PC-9 (cell line): ENCODE measurements at regions not wholly inside any gene's neighbourhood (a gene's known extent, or its start where the extent isn't known, plus 50 kb on each side); places are given as distances from the start of the nearest gene placed in this dataset.

Experiments used
- BruUV-seq: library from RNA; stranded (reverse); fragments of 400-500 nt; replicated peaks from 2 replicates; lab custom pipeline; 2021; lab: Mats Ljungman, UMichigan
- CTCF ChIA-PET: fragments of 300-600 bp; sonication (Branson Sonifier 250); formaldehyde crosslinking; loops from one replicate; lab custom pipeline; 2022; ENCODE audit warnings: antibody characterized with exemption; lab: Charles Lee
- POLR2A ChIA-PET: fragments of 300-600 bp; sonication (Branson Sonifier 250); formaldehyde crosslinking; loops from one replicate; lab custom pipeline; 2022; ENCODE audit warnings: antibody characterized with exemption; ENCODE audit not compliant: unreplicated experiment; lab: Charles Lee
- DNase-seq, 2 experiments: peaks; one replicate each; pipeline versions ENCODE4 v3.0.0 to v3.0.0-alpha.2; 2015 to 2022; ENCODE audit warnings: mixed read lengths in 1 of 2
- H2AFZ ChIP-seq: fragments of 200-600 bp; sonication (generic); 2 replicates; pipeline ENCODE4 v1.8.1; 2017; ENCODE audit warnings: antibody characterized with exemption
- H3F3A ChIP-seq: fragments of 200-600 bp; sonication (generic); 2 replicates; pipeline ENCODE4 v1.8.1; 2017; ENCODE audit warnings: antibody characterized with exemption, mild to moderate bottlenecking, low read depth; ENCODE audit not compliant: insufficient read depth
- H3K27ac ChIP-seq: fragments of 200-600 bp; sonication (generic); 2 replicates; pipeline ENCODE4 v1.6.1; 2016; ENCODE audit warnings: mixed run types
- H3K27me3 ChIP-seq: fragments of 200-600 bp; sonication (generic); 2 replicates; pipeline ENCODE4 v1.6.1; 2016; ENCODE audit warnings: low read depth, mixed run types; ENCODE audit not compliant: insufficient read depth
- H3K36me3 ChIP-seq: fragments of 200-600 bp; sonication (generic); 2 replicates; pipeline ENCODE4 v1.6.1; 2016; ENCODE audit warnings: low read depth, mixed run types
- H3K4me1 ChIP-seq: fragments of 200-600 bp; sonication (generic); replicated peaks from 2 replicates; pipeline ENCODE4 v1.6.1; 2016; ENCODE audit warnings: mixed run types; ENCODE audit not compliant: insufficient read depth
- H3K4me2 ChIP-seq: fragments of 200-600 bp; sonication (generic); 2 replicates; pipeline ENCODE4 v1.6.1; 2017; ENCODE audit warnings: mixed run types
- H3K4me3 ChIP-seq: fragments of 200-600 bp; sonication (generic); 2 replicates; pipeline ENCODE4 v1.6.1; 2016; ENCODE audit warnings: mixed run types
- H3K79me2 ChIP-seq: fragments of 200-600 bp; sonication (generic); 2 replicates; pipeline ENCODE4 v1.6.1; 2017; ENCODE audit warnings: low read depth, mixed run types
- H3K9me2 ChIP-seq: fragments of 200-600 bp; sonication (generic); 2 replicates; pipeline ENCODE4 v1.8.1; 2017; ENCODE audit warnings: mild to moderate bottlenecking; ENCODE audit not compliant: insufficient read depth
- H3K9me3 ChIP-seq: fragments of 200-600 bp; sonication (generic); 2 replicates; pipeline ENCODE4 v1.8.1; 2016; ENCODE audit warnings: low read depth; ENCODE audit not compliant: insufficient read depth
- H4K20me1 ChIP-seq: fragments of 200-600 bp; sonication (generic); 2 replicates; pipeline ENCODE4 v1.8.1; 2017; ENCODE audit not compliant: insufficient read depth
- CTCF ChIP-seq: fragments of 200-600 bp; sonication (generic); conservative IDR thresholded peaks from 2 replicates; pipeline ENCODE4 v1.6.1; 2017; ENCODE audit warnings: mixed run types, antibody characterized with exemption, mild to moderate bottlenecking, moderate library complexity
- EZH2 ChIP-seq: fragments of 200-600 bp; sonication (generic); IDR thresholded peaks from 2 replicates; pipeline ENCODE4 v1.8.0; 2017; ENCODE audit warnings: antibody characterized with exemption, low read depth
- intact Hi-C: fragments of 100-400 bp; cut with micrococcal nuclease; formaldehyde crosslinking; loops from one replicate; pipeline ENCODE4 v1.10.0; 2022; ENCODE audit not compliant: unreplicated experiment

GRCh38 chr18:59963229-59963628 lies 63.4 kb downstream of the PMAIP1 start:
- no peaks in the 10 kb centered on the region for H3K27me3 ChIP-seq
- H4K20me1 ChIP-seq, result no peaks in the 10 kb centered on the region
- BruUV-seq, result no TSS peak
- ChIA-PET POLR2A (interaction anchor here (0.7 kb wide), 1 partner anchor 103 kb away, joined by 7 read pairs; no protein-coding TSS in a partner anchor), CTCF (no interaction called here)
- DNase-seq, result no peak
- no peak overlapping the region for H3K4me3 ChIP-seq
- intact Hi-C loops, result no loop called here
- no peaks in the 10 kb centered on the region for H3K9me2 ChIP-seq
- H3K9me3 ChIP-seq, result no peaks in the 10 kb centered on the region
- peaks cover 18% of the 10 kb centered on the region for H3K4me1 ChIP-seq
- H3K27ac ChIP-seq, result no peak overlapping the region
- H3K79me2 ChIP-seq, result no peaks in the 10 kb centered on the region
- no peak overlapping the region for H3K4me2 ChIP-seq
- peaks cover 5% of the 10 kb centered on the region; the same call in 1 of the 2 replicates for H3F3A ChIP-seq
- TF ChIP-seq CTCF, result no peak
- no peak for TF ChIP-seq EZH2
- H3K36me3 ChIP-seq, result no peaks in the 10 kb centered on the region
- no peak overlapping the region for H2AFZ ChIP-seq

GRCh38 chr18:59961070-59961469 lies 61.3 kb downstream of the PMAIP1 start:
- Histone ChIP-seq H3K27ac (no peak overlapping the region), H3K4me1 (peaks cover 30% of the 10 kb centered on the region), H4K20me1 (no peaks in the 10 kb centered on the region), H3K27me3 (no peaks in the 10 kb centered on the region), H3K79me2 (no peaks in the 10 kb centered on the region), H3F3A (peaks cover 16% of the 10 kb centered on the region; the same call in 1 of the 2 replicates), H3K9me3 (no peaks in the 10 kb centered on the region), H2AFZ (no peak overlapping the region), H3K9me2 (no peaks in the 10 kb centered on the region), H3K36me3 (no peaks in the 10 kb centered on the region), H3K4me2 (no peak overlapping the region), H3K4me3 (no peak overlapping the region)
- ChIA-PET CTCF (interaction anchor here (0.6 kb wide), 1 partner anchor 626 kb away, joined by 3 read pairs; no protein-coding TSS in a partner anchor), POLR2A (no interaction called here)
- TF ChIP-seq CTCF, result no peak
- no peak for TF ChIP-seq EZH2
- intact Hi-C loops, result no loop called here
- no peak for DNase-seq
- BruUV-seq, result no TSS peak

- intact Hi-C loops, result no loop called here
- Histone ChIP-seq H3K36me3 (no peaks in the 10 kb centered on the region), H3K4me3 (no peak overlapping the region), H4K20me1 (no peaks in the 10 kb centered on the region), H3K27ac (no peak overlapping the region), H3K9me2 (no peaks in the 10 kb centered on the region), H2AFZ (no peak overlapping the region), H3K4me2 (no peak overlapping the region), H3K79me2 (no peaks in the 10 kb centered on the region), H3K4me1 (peaks cover 35% of the 10 kb centered on the region), H3F3A (peaks cover 16% of the 10 kb centered on the region; the same call in 1 of the 2 replicates), H3K9me3 (no peaks in the 10 kb centered on the region), H3K27me3 (no peaks in the 10 kb centered on the region)
- TF ChIP-seq CTCF, result no peak
- no peak for TF ChIP-seq EZH2
- ChIA-PET CTCF (no interaction called here), POLR2A (no interaction called here)
- DNase-seq, result no peak
- no TSS peak for BruUV-seq
Observed at GRCh38 chr18:59960272-59960671, 60.5 kb downstream of the PMAIP1 start.
